ENCODE measurements at regions not wholly inside any gene's neighbourhood (a gene's known extent, or its start where the extent isn't known, plus 50 kb on each side); places are given as distances from the start of the nearest gene placed in this dataset.
"Not testable (repeated sequence)": the region's sequence is repeated elsewhere in the genome, so short reads cannot be mapped to it uniquely, and the experiment has no call there.

GRCh38 chr16:47976636-47977210 is 179.1 kb downstream of the ABCC12 start:
- DNase-seq (ENCODE audit: low spot score in 2 of 2) = no peak
- WGBS, 2 donors = 65 to 69% methylated on average over 12 of the region's 12 CpGs
- intact Hi-C loops (cut with DNase I; ENCODE audit: low total_unique reads) = no loop called here
- no peak for TF ChIP-seq POLR2A (IDR thresholded peaks at IDR 0.05)
- no peak for TF ChIP-seq CTCF (IDR thresholded peaks at IDR 0.05)
- no peak overlapping the region for H3K4me3 ChIP-seq (ENCODE audit: low read depth, poor library complexity, severe bottlenecking)

- DNase-seq (ENCODE audit: low spot score in 2 of 2); intact Hi-C loops (cut with DNase I; ENCODE audit: low total_unique reads); H3K4me3 ChIP-seq (ENCODE audit: low read depth, poor library complexity, severe bottlenecking): not testable (repeated sequence)
- 84 to 90% methylated on average over 5 of the region's 5 CpGs for WGBS, 2 donors
Observed at GRCh38 chr16:47974971-47975370, 180.8 kb downstream of the ABCC12 start.

- WGBS, 2 donors = 81 to 82% methylated on average over 7 of the region's 7 CpGs
- intact Hi-C loops (cut with DNase I; ENCODE audit: low total_unique reads) = no loop called here
- DNase-seq (ENCODE audit: low spot score in 2 of 2) = no peak
- TF ChIP-seq CTCF (IDR thresholded peaks at IDR 0.05) (no peak), POLR2A (IDR thresholded peaks at IDR 0.05) (no peak)
- no peak overlapping the region for H3K4me3 ChIP-seq (ENCODE audit: low read depth, poor library complexity, severe bottlenecking)
Observed at GRCh38 chr16:47973552-47973951, 182.2 kb downstream of the ABCC12 start.

- intact Hi-C loops (cut with DNase I; ENCODE audit: low total_unique reads) = no loop called here
- TF ChIP-seq POLR2A (IDR thresholded peaks at IDR 0.05) = no peak
- TF ChIP-seq CTCF (IDR thresholded peaks at IDR 0.05) = no peak
- no peak for DNase-seq (ENCODE audit: low spot score in 2 of 2)
- no peak overlapping the region for H3K4me3 ChIP-seq (ENCODE audit: low read depth, poor library complexity, severe bottlenecking)
- 70 to 73% methylated on average over 6 of the region's 6 CpGs for WGBS, 2 donors
Observed at GRCh38 chr16:47972246-47972985, 183.4 kb downstream of the ABCC12 start.

- no peak for DNase-seq (ENCODE audit: low spot score in 2 of 2)
- TF ChIP-seq CTCF (IDR thresholded peaks at IDR 0.05) = no peak
- TF ChIP-seq POLR2A (IDR thresholded peaks at IDR 0.05) = no peak
- no peak overlapping the region for H3K4me3 ChIP-seq (ENCODE audit: low read depth, poor library complexity, severe bottlenecking)
- intact Hi-C loops (cut with DNase I; ENCODE audit: low total_unique reads) = no loop called here
- WGBS, 2 donors = 52 to 61% methylated on average over 2 of the region's 2 CpGs
Observed at GRCh38 chr16:47971225-47971624, 184.6 kb downstream of the ABCC12 start.

GRCh38 chr16:47970291-47970931 is 185.4 kb downstream of the ABCC12 start:
- no peak for DNase-seq (ENCODE audit: low spot score in 2 of 2)
- intact Hi-C loops (cut with DNase I; ENCODE audit: low total_unique reads) = no loop called here
- WGBS, 2 donors = 0% methylated on average over 2 of the region's 2 CpGs
- no peak for TF ChIP-seq POLR2A (IDR thresholded peaks at IDR 0.05)
- no peak for TF ChIP-seq CTCF (IDR thresholded peaks at IDR 0.05)
- H3K4me3 ChIP-seq (ENCODE audit: low read depth, poor library complexity, severe bottlenecking) = no peak overlapping the region
